VCaP (cell line): ENCODE measurements at regions not wholly inside any gene's neighbourhood (a gene's known extent, or its start where the extent isn't known, plus 50 kb on each side); places are given as distances from the start of the nearest gene placed in this dataset.

Experiments
- H3K27ac ChIP-seq: fragments of 450-650 bp; 2 replicates; pipeline ENCODE4 v1.5.1; 2017
- TF ChIP-seq, protein P1 (sequence below): fragments of 450-650 bp; conservative IDR thresholded peaks from 2 replicates; pipeline ENCODE4 v1.5.1; 2017; ENCODE audit warnings: mild to moderate bottlenecking, moderate library complexity

- H3K27ac ChIP-seq = no peak overlapping the region
- TF ChIP-seq, protein P1, sequence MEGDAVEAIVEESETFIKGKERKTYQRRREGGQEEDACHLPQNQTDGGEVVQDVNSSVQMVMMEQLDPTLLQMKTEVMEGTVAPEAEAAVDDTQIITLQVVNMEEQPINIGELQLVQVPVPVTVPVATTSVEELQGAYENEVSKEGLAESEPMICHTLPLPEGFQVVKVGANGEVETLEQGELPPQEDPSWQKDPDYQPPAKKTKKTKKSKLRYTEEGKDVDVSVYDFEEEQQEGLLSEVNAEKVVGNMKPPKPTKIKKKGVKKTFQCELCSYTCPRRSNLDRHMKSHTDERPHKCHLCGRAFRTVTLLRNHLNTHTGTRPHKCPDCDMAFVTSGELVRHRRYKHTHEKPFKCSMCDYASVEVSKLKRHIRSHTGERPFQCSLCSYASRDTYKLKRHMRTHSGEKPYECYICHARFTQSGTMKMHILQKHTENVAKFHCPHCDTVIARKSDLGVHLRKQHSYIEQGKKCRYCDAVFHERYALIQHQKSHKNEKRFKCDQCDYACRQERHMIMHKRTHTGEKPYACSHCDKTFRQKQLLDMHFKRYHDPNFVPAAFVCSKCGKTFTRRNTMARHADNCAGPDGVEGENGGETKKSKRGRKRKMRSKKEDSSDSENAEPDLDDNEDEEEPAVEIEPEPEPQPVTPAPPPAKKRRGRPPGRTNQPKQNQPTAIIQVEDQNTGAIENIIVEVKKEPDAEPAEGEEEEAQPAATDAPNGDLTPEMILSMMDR = no peak
These were observed 851.4 kb downstream of the BCL11A start for GRCh38 chr2:59702026-59702425.

DNA sequence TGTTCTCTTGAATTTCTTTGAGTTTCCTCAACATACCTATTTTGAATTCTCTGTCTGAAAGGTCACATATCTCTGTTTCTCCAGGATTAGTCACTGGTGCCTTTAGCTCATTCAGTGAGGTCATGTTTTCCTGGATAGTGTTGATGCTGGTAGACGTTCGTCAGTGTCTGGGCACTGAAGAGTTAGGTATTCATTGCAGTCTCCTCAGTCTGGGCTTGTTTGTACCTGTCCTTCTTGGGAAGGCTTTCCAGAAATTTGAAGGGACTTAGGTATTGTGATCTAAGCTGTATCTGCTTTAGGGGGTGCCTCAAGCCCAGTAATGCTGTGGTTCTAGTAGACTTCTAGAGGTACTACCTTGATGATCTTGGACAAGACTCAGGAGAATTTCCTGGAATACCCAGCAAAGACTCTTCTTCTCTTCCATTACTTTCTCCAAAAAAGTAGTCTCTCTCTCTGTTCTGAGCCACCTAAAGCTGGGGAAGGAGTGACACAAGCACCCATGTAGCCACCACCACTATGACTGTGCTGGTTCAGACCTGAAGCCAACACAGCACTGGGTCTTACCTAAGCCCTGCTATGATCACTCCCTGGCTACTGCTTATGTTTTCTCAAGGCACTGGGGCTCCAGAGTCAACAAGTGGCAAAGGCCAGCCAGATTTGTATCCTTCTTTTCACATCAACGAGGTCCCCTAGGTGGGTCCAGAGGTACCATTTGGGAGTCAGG is 852.0 kb downstream of the BCL11A start:
- H3K27ac ChIP-seq = no peak overlapping the region
- TF ChIP-seq, protein P1 = no peak

DNA sequence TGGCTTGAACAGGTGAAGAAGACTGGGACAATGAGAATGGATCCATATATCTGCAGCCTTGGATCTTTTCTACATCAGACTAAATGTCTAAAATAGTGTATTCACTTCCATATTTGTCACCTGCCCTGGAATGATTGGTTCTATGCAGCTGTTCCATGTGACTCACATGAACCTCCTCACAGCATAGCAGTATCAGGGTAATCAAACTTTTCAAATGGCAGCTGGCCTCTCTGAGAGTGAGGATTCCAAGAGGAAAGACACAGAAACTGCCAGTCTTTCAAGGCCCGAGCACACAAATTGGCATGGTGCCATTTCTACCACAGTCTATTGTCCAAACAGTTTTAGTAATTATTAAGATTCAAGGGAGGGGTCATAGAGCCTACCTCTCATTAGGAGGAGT is 859.3 kb downstream of the BCL11A start:
- no peak overlapping the region for H3K27ac ChIP-seq
- TF ChIP-seq, protein P1 = no peak

- TF ChIP-seq, protein P1 = no peak
- no peak overlapping the region for H3K27ac ChIP-seq
These were observed 860.1 kb downstream of the BCL11A start for GRCh38 chr2:59693231-59693959.

DNA sequence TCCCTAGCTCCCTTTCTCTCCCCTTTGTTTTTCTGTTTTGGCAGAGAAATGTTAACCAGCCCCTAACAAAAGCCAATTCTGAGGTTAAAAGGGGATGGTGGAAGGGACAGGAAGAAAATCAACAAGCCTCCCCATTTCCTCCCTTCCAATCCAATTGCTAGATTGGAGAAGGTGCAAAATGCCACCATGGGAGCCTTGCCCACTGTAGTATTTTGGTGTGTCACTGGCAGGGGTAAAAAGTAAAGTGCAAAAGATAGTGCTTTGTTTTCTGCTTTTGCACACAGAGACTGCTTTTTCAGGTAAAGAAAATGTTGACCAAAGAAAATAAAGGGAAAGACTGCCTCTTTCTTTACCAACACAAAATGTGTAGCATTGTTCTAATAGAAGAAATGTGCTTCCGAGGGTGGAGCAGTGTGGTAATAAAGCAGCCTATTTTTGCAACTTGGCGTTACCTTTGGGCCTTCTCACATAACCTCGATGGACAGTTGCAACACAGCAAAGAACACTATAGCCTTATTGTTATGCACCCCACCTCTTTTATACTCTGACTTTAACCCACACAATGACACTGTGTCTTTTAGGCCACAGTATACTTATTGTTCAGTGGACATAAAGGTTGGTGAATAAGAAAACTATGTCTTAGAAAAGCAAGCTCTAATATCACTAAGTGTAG is 861.8 kb downstream of the BCL11A start:
- TF ChIP-seq, protein P1 = no peak
- H3K27ac ChIP-seq = no peak overlapping the region

- H3K27ac ChIP-seq = no peak overlapping the region
- TF ChIP-seq, protein P1 = no peak
These were observed 862.6 kb downstream of the BCL11A start for GRCh38 chr2:59690849-59691248.

DNA sequence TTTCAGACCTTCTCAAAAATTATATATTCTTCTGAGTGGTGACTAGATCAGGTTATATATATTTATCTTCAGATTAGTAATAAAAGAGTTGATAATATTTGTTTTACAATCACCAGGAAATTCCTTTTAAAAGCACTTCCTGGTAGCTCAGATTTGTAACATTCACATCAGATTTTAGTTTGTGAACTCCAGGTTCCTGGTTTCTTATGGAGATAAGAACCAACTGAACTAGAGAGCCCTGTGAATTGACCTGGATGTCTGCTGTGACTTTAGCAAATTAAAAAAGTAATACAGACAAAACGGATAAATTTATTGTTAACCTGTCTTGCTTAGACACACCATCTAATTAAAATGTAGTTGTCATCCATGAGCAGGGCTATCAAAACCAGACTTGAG is 868.7 kb downstream of the BCL11A start:
- peak overlapping the region; percentile 83 for H3K27ac ChIP-seq
- TF ChIP-seq, protein P1 = no peak
